CD14-positive monocyte (primary cell): ENCODE measurements at regions not wholly inside any gene's neighbourhood (a gene's known extent, or its start where the extent isn't known, plus 50 kb on each side); places are given as distances from the start of the nearest gene placed in this dataset.

Source experiments
- DNase-seq, 3 donors: peaks; one replicate each; pipeline ENCODE4 v3.0.0-alpha.2; 2011 to 2022
- H2AFZ ChIP-seq: 2 replicates; pipeline ENCODE4 v1.6.0; 2012; ENCODE audit warnings: mild to moderate bottlenecking, low read depth, low read length, inconsistent platforms; ENCODE audit not compliant: insufficient read depth, poor library complexity, severe bottlenecking
- H3K27ac ChIP-seq, 2 donors: 1 replicate in 1 of 2; 2 replicates in 1 of 2; pipeline ENCODE4 v1.5.1; 2012 to 2013; ENCODE audit warnings: low read length in 2 of 2, control low read depth in 1 of 2, inconsistent platforms in 1 of 2, low read depth in 1 of 2, mild to moderate bottlenecking in 1 of 2
- H3K27me3 ChIP-seq, 2 donors: one replicate each; pipeline versions ENCODE4 v1.6.0 to v1.6.1; 2011 to 2013; ENCODE audit warnings: low read length in 2 of 2; ENCODE audit not compliant: control insufficient read depth in 2 of 2, insufficient read depth in 2 of 2
- H3K36me3 ChIP-seq, 2 donors: replicated peaks in 1 of 2; 1 replicate in 1 of 2; 2 replicates in 1 of 2; pipeline versions ENCODE4 v1.5.1 to v1.6.1; 2012 to 2013; ENCODE audit warnings: low read length in 2 of 2, control low read depth in 1 of 2, inconsistent platforms in 1 of 2, mild to moderate bottlenecking in 1 of 2; ENCODE audit not compliant: insufficient read depth in 2 of 2, control insufficient read depth in 1 of 2
- H3K4me1 ChIP-seq, 2 donors: 1 replicate in 1 of 2; 2 replicates in 1 of 2; pipeline versions ENCODE4 v1.5.1 to v1.6.1; 2012 to 2013; ENCODE audit warnings: low read length in 2 of 2, control low read depth in 1 of 2, inconsistent platforms in 1 of 2, mild to moderate bottlenecking in 1 of 2, moderate library complexity in 1 of 2; ENCODE audit not compliant: insufficient read depth in 2 of 2, control insufficient read depth in 1 of 2
- H3K4me2 ChIP-seq: replicated peaks from 2 replicates; pipeline ENCODE3; 2012; ENCODE audit warnings: low read length, moderate library complexity, mild to moderate bottlenecking; ENCODE audit not compliant: poor library complexity, severe bottlenecking; ENCODE audit errors: extremely low read depth
- H3K4me3 ChIP-seq, 3 experiments: fragments of 200-600 bp in 1 of 3; sonication (generic) in 1 of 3; replicated peaks in 1 of 3; 1 replicate in 2 of 3; 2 replicates in 1 of 3; pipeline ENCODE4 v1.5.1; 2011 to 2013; ENCODE audit warnings: low read length in 3 of 3, mild to moderate bottlenecking in 3 of 3, control low read depth in 2 of 3, low read depth in 2 of 3, inconsistent platforms in 1 of 3, moderate library complexity in 1 of 3
- H3K79me2 ChIP-seq: 2 replicates; pipeline ENCODE4 v1.6.0; 2012; ENCODE audit warnings: mild to moderate bottlenecking, control low read depth, inconsistent platforms, low read length, moderate library complexity; ENCODE audit not compliant: insufficient read depth
- H3K9ac ChIP-seq: 2 replicates; pipeline ENCODE4 v1.6.0; 2017; ENCODE audit warnings: low read length, mild to moderate bottlenecking; ENCODE audit not compliant: insufficient read depth, poor library complexity, severe bottlenecking
- H3K9me3 ChIP-seq, 2 donors: replicated peaks in 1 of 2; 1 replicate in 1 of 2; 2 replicates in 1 of 2; pipeline versions ENCODE4 v1.5.1 to v1.6.1; 2012 to 2013; ENCODE audit warnings: low read length in 2 of 2, control low read depth in 1 of 2; ENCODE audit not compliant: control insufficient read depth in 1 of 2, insufficient read depth in 1 of 2
- H4K20me1 ChIP-seq: 2 replicates; pipeline ENCODE4 v1.6.0; 2012; ENCODE audit warnings: mild to moderate bottlenecking, low read length, control low read depth, moderate library complexity; ENCODE audit not compliant: insufficient read depth
- H3K27ac Mint-ChIP-seq, 7 donors: one replicate each; pipeline ENCODE4 v1.8.0; 2020; ENCODE audit warnings: mild to moderate bottlenecking in 7 of 7, mixed read lengths in 7 of 7, moderate library complexity in 6 of 7, inconsistent platforms in 2 of 7
- H3K27me3 Mint-ChIP-seq, 3 donors: one replicate each; pipeline ENCODE4 v1.8.0; 2021 to 2022; ENCODE audit warnings: low read depth in 3 of 3, mild to moderate bottlenecking in 3 of 3, mixed read lengths in 3 of 3, moderate library complexity in 3 of 3, inconsistent platforms in 1 of 3
- H3K36me3 Mint-ChIP-seq, 2 donors: one replicate each; pipeline ENCODE4 v1.8.0; 2020; ENCODE audit warnings: mixed read lengths in 2 of 2, inconsistent platforms in 1 of 2, mild to moderate bottlenecking in 1 of 2
- H3K4me1 Mint-ChIP-seq: one replicate; pipeline ENCODE4 v1.8.0; 2020; ENCODE audit warnings: mild to moderate bottlenecking, mixed read lengths
- H3K4me3 Mint-ChIP-seq, 2 donors: one replicate each; pipeline ENCODE4 v1.8.0; 2020; ENCODE audit warnings: mild to moderate bottlenecking in 2 of 2, mixed read lengths in 2 of 2, moderate library complexity in 1 of 2
- H3K9me3 Mint-ChIP-seq, 7 donors: one replicate each; pipeline ENCODE4 v1.8.0; 2020 to 2022; ENCODE audit warnings: mixed read lengths in 7 of 7, mild to moderate bottlenecking in 6 of 7, moderate library complexity in 6 of 7, inconsistent platforms in 2 of 7
- CTCF ChIP-seq: fragments of 200-600 bp; IDR thresholded peaks from one replicate; pipeline ENCODE4 v1.8.0; 2022; ENCODE audit warnings: antibody characterized with exemption, mild to moderate bottlenecking
- WGBS: methylation state at CpG from one replicate; pipeline ENCODE4 v1.1.5; 2013; ENCODE audit warnings: missing lambda C conversion rate; ENCODE audit not compliant: insufficient coverage; 5-methylcytosine and 5-hydroxymethylcytosine counted together
- intact Hi-C, 2 donors: fragments of 100-400 bp; cut with micrococcal nuclease; formaldehyde crosslinking; loops; one replicate each; pipeline versions ENCODE4 v1.15.0 to v1.15.1; 2023

- Histone ChIP-seq H3K36me3 (no peaks in the 10 kb centered on the region), H2AFZ (no peak overlapping the region), H3K27me3 (no peaks in the 10 kb centered on the region), H3K27ac (no peak overlapping the region), H3K9me3 (no peaks in the 10 kb centered on the region), H3K4me1 (no peaks in the 10 kb centered on the region), H3K9ac (no peak overlapping the region), H3K4me3 (no peak overlapping the region), H3K4me2 (no peak overlapping the region), H3K79me2 (no peaks in the 10 kb centered on the region), H4K20me1 (no peaks in the 10 kb centered on the region)
- peaks cover 0 to 4% (median 0%) of the 10 kb centered on the region in 7 donors for H3K9me3 Mint-ChIP-seq
- 95% methylated on average over 3 of the region's 3 CpGs for WGBS
- H3K27ac Mint-ChIP-seq = no peak overlapping the region
- intact Hi-C loops = no loop called here
- TF ChIP-seq CTCF = no peak
- H3K4me1 Mint-ChIP-seq = no peaks in the 10 kb centered on the region
- H3K27me3 Mint-ChIP-seq = peaks cover 0 to 2% (median 0%) of the 10 kb centered on the region in 3 donors
- H3K36me3 Mint-ChIP-seq = no peaks in the 10 kb centered on the region
- no peak for DNase-seq
- H3K4me3 Mint-ChIP-seq = no peak overlapping the region
These were observed 228.4 kb upstream of the SLC35G4 start for GRCh38 chr18:11380968-11381367.

GRCh38 chr18:11379660-11380059 is 229.7 kb upstream of the SLC35G4 start:
- no peaks in the 10 kb centered on the region for H3K9me3 ChIP-seq
- intact Hi-C loops = no loop called here
- DNase-seq = no peak

More at GRCh38 chr18:11379660-11380059, 229.7 kb upstream of the SLC35G4 start:
- Histone ChIP-seq H2AFZ (no peak overlapping the region), H3K27me3 (no peaks in the 10 kb centered on the region), H3K36me3 (no peaks in the 10 kb centered on the region), H3K4me2 (no peak overlapping the region), H3K9ac (no peak overlapping the region), H3K4me3 (no peak overlapping the region), H3K27ac (no peak overlapping the region), H3K79me2 (no peaks in the 10 kb centered on the region), H3K4me1 (no peaks in the 10 kb centered on the region), H4K20me1 (no peaks in the 10 kb centered on the region)
- no peak overlapping the region for H3K27ac Mint-ChIP-seq
- no peaks in the 10 kb centered on the region for H3K4me1 Mint-ChIP-seq
- no peak for TF ChIP-seq CTCF
- H3K36me3 Mint-ChIP-seq = no peaks in the 10 kb centered on the region
- 98% methylated on average over 8 of the region's 10 CpGs for WGBS
- H3K27me3 Mint-ChIP-seq = peaks cover 0 to 3% (median 2%) of the 10 kb centered on the region in 3 donors
- no peak overlapping the region for H3K4me3 Mint-ChIP-seq
- peaks cover 0 to 4% (median 0%) of the 10 kb centered on the region in 7 donors for H3K9me3 Mint-ChIP-seq
